GM19452 (cell line): ENCODE measurements at regions not wholly inside any gene's neighbourhood (a gene's known extent, or its start where the extent isn't known, plus 50 kb on each side); places are given as distances from the start of the nearest gene placed in this dataset.
A peak's percentile ranks its signal among the peaks of the same experiment; 100 is the strongest.

Source experiments
- ATAC-seq: cut with Tn5 transposase; IDR thresholded peaks from one replicate; pipeline ENCODE4 v1.9.1; 2021; ENCODE audit not compliant: unreplicated experiment

GRCh38 chr3:99240700-99241099, 339.2 kb upstream of the DCBLD2 start:
- no peak for ATAC-seq

DNA sequence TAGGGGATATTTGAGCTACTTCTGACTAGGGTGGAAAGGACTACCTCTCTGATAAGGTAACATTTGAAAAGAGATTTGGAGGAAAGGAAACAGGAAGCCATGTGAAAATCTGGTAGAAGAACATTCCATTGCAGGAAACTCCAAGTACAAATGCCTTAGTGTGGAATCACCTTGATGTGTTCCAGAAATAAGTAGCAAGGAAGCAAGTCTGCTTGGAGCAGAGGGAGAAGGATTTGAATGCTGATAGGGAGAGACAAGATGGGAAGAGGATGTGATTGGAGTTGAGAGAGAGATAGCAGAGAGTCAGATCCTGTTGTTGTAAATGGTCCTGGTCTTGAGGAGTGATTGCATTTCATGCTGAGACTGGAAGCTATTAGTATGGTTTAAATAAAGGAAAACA, 335.1 kb upstream of the DCBLD2 start:
- no peak for ATAC-seq

GRCh38 chr3:99232696-99233095, 331.2 kb upstream of the DCBLD2 start:
- no peak for ATAC-seq

DNA sequence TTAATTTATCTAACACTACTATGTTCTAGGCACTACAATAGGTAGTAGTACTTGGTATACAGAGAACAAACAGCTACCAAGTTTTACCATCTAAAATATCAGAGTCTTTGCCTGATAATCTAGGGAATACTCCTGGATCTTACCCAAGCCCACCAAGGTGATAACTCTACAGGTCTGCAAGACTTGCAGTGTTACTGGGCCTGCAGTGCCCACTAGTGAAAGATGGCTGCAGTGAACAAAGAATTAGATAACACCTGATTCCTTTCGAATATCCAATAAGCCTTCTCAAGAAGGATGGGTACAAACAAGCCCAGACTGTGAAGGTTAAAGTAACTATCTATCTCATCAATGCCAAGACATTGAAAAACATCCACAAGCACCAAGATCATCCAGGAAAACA, 317.0 kb upstream of the DCBLD2 start:
- no peak for ATAC-seq

DNA sequence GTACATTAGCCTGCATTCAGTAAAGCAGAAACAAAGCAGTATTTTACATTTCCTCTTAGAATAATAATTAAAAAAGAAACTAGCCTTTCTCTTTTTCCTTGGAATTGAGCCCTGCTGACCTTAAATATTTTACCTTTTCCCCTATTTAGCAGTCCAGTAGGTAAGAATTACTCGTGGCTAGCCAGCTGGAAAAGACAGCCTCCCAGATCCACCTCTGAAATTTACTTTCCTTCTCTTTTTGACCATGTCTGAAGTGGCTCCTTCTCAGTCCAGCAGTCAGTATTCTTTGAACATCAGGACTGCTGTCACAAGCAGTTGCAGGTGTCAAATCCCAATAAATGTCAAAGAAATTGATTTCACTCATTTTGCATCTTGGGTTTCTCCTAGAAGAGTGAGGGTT, 311.5 kb upstream of the DCBLD2 start:
- ATAC-seq: no peak

DNA sequence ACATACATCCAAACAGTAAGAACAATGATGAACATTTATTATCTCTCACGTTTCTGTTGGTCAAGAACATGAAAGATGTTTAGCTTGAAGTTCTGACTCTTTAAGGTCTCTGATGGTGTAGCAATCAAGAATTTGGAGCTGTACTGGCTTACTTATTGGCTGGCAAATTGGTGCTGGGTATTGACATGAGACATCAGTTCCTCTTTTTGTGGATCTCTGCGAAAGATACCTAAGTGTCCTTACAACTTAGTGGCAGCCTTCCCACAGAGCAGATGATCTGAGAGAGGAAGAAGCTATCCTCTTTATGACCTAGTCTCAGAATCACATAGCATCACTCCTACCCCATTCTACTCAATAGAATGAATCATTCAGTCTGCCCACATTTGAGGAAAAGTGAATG, 309.8 kb upstream of the DCBLD2 start:
- ATAC-seq: no peak

DNA sequence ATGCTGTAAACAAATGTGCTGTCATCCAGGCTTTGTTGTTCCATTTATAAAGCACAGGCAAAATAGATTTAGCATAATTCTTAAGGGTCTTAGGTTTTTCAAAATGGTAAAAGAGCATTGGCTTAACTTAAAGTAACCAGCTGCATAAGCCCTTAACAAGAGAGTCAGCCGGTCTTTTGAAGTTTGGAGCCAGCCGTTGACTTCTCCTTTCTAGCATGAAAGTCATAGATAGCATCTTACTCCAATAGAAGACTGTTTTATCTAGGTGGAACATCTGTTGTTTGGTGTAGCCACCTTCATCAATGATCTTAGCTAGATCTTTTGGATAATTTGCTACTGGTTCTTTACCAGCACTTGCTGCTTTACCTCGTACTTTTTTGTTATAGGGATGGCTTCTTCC, 297.5 kb upstream of the DCBLD2 start:
- no peak for ATAC-seq

DNA sequence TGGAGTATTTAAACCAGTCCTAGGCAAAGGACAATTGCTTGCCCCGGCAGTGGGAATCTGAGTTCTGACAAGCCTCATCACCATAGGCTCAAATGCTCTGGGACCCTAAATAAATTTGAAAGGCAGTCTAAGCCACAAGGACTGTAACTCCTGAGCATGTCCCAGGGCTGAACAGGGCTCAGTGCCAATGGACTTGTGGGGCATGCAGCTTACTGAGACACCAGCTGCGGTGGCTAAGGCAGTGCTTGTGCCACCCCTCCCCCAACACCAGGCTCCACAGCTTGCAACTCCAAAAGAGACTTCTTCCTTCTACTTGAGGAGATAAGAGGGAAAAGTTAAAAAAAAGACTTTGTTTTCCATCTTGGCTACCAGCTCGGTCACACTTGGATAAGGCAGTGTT, 289.7 kb upstream of the DCBLD2 start:
- ATAC-seq: no peak

- ATAC-seq: no peak
Measured at GRCh38 chr3:99188936-99189335, 287.4 kb upstream of the DCBLD2 start.

GRCh38 chr3:99186016-99186415, 284.5 kb upstream of the DCBLD2 start:
- no peak for ATAC-seq

DNA sequence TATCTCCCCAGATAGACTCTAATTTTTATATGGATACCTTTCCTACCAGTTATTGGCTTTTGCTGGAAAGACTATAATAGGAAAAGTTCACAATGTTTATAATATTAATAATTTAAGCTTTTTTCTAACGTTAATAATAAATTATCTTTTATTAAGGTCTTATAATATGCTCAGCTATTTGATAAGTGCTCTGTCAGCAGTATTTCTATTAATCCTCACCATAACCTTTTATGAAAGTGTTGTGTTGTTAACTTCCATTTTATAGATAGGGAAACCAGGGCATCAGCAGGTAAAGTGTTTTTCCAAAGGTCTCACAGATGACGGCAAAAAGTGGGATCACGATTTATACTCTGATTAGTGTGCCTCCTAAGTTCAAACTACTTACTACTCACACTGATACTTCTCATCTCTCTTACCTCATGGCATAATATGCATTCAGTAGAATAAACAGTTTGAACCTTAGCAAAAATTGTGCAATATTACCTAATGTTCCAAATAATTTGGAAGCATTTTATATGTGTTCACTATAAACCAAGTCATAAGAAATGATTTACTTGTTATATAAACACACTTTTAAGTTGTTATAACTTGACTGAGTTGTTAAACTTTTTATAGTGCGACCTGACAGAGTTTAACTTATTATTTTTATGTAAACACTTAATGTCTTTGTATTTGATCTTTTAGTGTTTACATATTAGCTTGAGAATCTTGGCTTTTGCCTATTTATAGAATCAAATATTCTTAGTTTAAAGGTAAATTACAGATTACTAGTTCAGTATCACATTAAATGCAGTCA, 274.9 kb upstream of the DCBLD2 start:
- no peak for ATAC-seq

- no peak for ATAC-seq
Measured at GRCh38 chr3:99175276-99175812, 273.8 kb upstream of the DCBLD2 start.

GRCh38 chr3:99172736-99173657, 271.5 kb upstream of the DCBLD2 start:
- peak; percentile 65 for ATAC-seq

GRCh38 chr3:99171800-99172199, 270.3 kb upstream of the DCBLD2 start:
- ATAC-seq: no peak

GRCh38 chr3:99170867-99171517, 269.5 kb upstream of the DCBLD2 start:
- no peak for ATAC-seq

- ATAC-seq: no peak
Measured at GRCh38 chr3:99167071-99167470, 265.6 kb upstream of the DCBLD2 start.

GRCh38 chr3:99163314-99163713, 261.8 kb upstream of the DCBLD2 start:
- ATAC-seq: no peak

DNA sequence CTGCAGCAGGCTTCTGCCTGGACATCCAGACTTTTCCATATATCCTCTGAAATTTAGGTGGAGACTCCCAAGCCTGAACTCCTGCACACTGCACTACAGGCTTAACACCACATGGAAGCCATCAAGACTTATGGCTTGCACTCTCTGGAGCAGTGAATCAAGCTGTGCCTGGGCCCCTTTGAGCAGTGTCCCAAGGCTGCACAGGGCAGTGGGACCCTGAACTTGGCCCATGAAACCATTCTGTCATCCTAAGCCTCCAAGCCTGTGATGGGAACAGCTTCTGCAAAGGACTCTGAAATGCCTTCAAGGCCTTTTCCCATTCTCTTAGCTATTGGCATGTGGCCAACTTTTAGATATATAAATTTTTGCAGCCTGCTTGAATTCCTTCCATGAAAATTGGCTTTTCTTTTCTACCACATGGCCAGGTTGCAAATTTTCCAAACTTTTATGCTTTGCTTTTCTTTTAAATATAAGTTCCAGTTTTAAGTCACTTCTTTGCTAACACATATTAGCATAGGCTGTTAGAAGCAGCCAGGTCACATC, 257.8 kb upstream of the DCBLD2 start:
- no peak for ATAC-seq

- no peak for ATAC-seq
Measured at GRCh38 chr3:99145031-99145430, 243.5 kb upstream of the DCBLD2 start.

DNA sequence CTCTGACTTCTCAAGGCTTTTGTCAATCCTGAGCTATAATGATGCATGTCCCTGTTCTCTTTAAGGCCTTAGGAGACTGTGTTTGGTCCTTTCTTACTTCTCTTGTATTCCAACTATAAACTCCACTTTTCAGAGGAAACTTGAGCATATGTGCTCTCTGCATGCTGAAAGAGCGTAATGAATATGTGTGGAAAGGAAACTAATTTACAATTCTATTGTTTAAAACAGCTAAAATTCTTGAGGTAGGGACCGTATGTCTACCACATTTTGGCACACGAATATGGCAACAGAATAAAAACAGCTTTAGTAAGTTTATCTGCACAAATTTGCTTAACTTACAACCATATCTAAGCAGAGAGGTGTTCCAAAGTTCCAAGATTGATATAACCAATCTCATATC, 242.0 kb upstream of the DCBLD2 start:
- no peak for ATAC-seq

GRCh38 chr3:99134986-99135385, 233.5 kb upstream of the DCBLD2 start:
- no peak for ATAC-seq
